HG03432 (cell line): ENCODE measurements at regions not wholly inside any gene's neighbourhood (a gene's known extent, or its start where the extent isn't known, plus 50 kb on each side); places are given as distances from the start of the nearest gene placed in this dataset.

Source experiments
- ATAC-seq: cut with Tn5 transposase; IDR thresholded peaks from one replicate; pipeline ENCODE4 v1.9.1; 2021; ENCODE audit warnings: mild to moderate bottlenecking, moderate library complexity; ENCODE audit not compliant: unreplicated experiment

DNA sequence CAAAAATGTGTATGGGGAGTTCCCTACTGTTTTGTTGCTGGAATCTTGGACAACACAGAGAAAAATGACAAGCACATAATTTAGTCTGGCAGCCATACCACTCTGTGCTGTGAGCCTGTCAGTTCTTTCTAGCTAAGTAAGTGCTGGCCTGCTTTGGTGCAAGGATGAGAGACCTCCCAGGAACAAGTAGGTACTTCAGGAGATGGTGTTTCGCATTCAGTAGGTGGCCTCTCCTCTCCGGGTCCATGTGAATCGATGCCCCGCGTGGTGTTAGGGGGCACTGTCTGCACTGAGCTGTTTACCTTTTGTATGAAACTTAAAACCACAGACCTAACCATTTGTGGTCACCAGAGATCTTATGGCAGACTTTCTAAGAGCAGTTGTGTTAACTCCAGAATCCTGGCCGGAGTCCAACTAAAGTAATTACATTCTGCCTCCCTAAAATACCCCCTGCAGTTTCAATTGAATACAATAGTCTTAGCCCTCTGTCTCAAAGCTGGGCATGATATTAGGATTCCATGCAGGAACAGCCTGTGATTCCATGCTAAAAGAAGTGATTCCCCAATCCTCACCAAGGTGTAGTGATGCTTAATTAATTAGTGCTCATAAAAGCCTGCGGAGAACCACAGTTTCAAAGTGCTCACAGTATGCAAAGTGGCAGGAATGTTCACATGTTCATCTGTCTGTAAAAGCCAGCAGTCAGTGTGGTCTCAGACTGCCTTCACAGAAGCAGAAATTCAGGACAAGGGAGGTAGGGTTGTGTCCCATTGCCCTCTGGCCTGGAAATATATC, 64.2 kb downstream of the LLPH start:
- ATAC-seq: peak; percentile 82

DNA sequence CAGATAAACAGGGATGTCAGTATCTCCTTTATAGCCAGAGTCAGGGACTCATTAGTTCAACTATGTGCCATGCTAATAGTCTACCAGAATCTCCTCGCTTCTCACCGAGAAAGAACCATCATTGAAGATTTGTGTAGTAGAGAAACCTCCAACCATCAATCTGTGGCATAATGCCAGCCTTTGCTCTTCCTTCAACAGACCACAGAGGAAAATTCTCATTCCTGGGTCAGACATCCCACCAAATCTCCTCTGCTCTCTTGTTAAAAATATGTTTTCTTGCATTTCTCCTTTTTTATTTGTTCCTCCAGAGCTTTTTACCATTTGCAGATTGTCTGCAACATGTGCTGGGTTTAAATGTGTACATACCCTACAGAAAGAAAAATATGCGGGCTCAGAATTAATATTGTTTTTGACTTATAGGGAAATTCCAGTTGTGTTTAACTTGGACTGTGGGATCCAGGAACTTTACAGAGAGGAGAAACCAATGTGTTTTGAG, 64.9 kb downstream of the LLPH start:
- peak; percentile 6 for ATAC-seq

DNA sequence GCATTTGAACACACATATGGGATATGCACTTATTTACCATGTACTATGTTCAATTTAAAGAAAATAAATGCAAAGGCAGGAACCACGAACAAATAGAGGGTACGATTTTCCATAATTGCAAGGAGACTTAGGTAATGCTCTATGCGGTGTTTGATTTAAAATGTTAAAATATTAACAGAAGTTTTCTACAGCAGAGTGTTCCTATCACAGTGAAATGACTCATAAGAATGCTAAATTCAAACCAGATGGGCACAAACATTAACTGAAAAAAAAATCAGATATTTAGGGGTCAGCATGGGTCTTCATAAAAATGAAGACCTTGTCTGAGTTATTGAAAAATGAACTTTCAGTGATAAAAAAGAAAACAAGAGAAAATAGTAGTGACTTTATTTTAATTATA, 65.4 kb downstream of the LLPH start:
- no peak for ATAC-seq

DNA sequence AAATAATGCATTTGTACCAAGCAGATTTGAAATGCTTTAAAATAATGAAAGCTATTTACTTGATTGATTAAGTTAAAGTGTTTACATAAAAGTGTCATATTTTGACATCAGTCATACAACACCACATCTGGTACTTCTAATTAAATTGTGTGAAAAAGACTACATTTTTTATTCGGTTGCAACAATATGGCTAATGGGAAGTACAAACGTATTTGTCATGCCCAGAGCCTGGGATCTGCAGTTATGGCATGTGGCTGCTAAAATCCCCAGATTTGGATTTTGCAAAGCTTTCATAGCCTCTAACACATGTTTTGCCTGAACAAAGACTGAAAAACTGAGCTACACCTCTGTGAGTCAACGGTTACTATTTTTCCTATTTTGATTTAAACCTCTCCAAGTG, 66.6 kb downstream of the LLPH start:
- ATAC-seq: no peak

DNA sequence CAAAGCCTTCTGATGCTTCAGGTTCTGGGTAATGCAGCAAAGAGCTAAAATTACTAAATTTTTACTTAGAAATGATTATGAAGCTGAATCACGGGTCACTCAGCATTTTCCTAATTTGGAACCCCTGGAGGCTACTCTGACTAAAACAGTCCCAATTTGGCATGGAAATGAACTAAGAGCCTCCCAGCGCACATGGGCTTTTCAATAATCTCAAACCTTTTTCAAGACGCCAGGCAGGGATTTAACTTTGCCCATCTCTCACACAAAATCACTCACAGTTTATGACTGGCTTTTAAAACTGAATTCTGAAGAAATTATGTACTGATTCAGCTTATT, 68.3 kb downstream of the LLPH start:
- ATAC-seq: no peak

DNA sequence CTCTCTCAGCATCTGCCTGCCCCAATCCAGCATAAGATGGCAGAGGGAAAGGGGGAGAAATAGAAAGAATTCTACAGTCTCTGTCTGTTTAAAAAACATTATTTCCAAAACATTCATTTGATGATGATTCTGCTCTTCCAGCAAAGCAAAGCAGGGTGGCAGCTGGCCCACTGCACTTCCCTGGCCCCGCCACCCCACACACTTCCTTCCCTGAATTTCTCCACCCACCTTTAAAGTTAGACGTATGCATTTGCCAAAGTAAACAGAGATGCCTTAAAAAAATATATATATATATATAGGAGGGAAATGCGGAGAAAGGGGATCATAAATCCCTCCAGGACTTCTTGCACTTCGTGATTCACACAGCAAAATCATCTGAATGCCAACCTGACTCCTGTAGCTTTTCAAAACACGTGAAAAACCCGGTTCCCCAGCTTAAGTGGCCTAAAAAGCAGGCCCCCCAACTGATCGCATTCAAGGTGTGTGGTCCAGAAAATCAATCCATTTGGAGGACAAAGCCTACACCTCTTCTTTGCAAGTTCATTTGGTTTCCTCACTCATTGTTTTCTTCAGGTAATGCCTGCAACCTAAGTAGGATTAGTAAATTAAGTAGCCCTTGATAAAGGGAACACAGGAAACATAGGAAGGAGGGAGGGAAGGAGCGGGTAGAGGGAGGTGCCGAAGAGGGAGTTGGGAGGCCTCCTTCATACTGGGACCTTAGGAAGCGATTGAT, 68.8 kb downstream of the LLPH start:
- no peak for ATAC-seq

DNA sequence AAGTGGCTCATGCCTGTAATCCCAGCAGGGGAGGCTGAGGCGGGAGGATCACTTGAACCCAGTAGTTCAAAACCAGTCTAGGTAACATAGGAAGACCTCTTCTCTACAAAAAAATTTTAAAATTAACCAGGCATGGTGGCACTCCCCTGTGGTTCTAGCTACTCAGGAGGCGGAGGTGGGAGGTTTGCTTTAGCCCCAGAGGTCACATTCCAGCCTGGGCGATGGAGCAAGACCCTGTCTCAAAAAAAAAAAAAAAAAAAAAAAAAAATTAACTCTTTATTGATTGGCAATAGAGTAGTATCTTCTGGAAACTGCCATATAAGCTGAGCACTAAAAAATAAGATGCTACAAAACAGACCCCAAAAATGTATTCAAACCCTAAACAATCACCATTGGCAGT, 69.5 kb downstream of the LLPH start:
- no peak for ATAC-seq

DNA sequence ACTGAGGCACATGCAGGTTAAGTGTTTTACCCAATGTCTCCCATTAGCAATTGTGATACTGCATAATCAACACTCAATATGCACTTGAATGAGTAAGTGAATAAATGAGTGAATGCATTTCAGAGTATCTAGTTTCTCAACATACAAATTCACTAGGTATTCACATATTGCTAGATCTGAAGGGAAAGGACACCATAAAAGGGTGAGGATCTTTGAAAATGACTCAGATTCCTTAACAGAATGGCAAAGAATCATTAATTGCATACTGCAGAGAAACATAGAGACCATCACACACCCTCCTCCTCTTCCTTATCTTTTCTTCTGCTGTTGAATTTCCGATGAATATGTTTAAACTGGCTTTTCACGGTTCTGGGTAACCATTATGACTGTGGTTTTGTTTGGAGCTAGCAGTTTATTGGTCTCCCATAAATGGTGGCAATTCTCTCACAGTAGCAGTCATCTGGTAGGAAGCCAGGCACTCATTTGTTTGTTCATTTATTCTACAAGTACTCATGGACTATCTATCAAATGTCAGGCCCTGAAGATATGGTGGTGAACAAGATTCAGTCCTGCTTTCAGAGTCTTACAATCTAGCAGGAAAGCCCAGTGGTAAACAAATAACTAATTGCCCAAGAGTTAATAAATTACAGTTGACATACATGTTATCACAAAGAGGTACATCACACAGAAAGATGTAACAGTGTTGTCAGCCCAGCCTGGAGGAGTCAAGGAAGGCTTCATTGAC, 70.2 kb downstream of the LLPH start:
- no peak for ATAC-seq

DNA sequence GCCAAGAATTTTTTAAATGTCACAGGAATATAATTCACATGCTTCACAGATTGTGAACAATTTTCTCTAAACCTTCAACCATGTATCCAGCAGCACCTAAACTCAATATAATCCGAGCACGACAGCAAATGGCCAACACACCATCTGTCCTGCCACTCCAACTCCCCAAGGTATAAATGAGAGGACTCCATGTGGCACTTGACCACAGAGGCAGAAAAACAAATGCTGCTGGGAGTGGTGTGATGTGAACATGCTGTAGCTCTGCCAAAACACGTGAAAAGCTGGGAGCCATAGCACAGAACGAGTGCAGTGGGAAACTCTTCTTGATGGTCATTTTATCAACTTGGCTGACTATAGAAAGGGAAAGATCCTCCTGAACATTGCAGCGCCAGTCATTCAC, 70.9 kb downstream of the LLPH start:
- ATAC-seq: no peak

DNA sequence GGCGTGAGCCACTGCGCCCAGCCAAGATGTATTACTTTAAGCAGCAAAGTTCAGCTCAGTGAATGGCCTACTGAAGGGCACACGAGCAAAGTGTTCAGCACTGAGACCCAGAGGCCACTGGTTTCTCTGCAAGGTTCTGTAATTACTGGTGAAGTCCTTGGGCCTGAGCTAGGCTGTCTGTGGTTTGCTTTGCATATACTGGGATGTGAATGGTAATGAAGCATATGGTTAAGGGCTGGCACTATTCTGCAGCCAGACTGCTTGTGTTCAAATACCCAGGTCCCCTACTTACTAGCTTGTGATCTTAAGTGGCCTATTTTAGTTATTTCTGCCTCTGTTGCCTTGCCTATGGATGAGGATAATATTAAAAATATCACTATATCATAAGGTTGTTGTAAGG, 72.0 kb downstream of the LLPH start:
- peak; percentile 40 for ATAC-seq

DNA sequence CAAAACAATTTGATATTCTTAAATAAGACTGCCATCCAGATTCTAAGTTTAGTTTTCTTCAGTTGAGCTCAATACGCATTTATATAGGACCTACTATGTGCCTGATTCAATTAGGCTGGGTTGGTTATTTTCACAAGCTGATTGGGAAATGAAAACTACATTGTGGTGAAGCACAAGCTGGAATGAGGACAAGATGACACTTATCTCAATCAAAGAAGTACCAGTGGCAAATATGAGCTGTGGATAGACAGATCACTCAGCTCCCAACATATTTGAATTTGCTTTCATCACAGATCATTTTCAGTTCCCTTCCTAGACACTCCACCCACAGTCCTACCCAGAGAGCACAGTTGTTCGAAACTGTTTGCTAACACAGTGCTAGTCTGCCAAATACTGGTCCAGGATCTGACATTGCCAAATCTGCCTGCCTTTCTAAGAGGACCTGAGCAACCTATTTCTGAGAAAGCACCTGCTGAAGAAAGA, 74.7 kb downstream of the LLPH start:
- ATAC-seq: peak; percentile 89

DNA sequence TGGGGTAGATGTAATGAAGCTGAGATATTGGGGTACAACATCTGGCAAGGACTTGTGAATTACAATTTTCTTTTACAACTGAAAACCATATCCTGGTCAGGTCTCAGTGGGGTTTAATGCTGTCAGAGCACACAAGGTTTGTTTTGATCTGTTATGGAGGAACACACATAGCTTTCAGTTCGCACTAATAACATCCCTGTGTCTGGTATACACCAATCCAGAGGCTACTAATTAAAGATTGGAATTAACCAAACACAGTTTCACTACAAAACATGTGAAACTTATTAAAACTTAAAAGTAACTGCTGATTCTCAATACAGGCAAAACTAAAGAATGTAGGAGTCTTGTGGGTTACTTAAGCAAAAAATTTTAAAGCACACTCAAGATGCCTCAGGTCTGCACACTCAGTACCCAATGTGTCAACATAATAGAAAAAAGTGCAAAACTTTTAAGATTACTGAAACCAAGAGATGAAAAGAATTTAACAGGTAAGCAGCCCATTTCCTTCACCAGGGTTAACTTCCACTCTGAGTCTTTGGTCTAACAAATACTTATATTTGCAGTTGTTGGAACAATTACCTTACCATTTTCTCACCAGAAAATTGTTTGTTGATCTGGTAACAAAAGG, 77.4 kb downstream of the LLPH start:
- no peak for ATAC-seq

DNA sequence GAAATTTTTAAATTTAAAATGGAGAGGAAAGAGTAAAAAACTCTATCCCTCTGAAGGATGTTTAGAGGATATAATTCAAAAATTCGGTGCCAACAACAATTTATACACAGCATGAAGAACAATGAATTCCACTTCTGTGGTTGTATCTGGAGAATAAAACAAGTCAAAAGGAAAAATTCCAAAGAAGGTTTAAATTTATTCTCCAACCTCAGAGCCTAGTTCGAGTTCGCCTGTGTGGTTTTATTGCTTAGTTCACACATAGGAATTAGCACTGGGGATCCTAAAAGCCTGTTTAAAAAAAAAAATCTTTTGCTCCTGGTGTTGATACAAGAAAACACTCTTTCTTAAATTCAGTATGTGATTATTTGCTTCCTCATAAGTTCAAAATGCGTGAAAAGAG, 79.2 kb downstream of the LLPH start:
- no peak for ATAC-seq

DNA sequence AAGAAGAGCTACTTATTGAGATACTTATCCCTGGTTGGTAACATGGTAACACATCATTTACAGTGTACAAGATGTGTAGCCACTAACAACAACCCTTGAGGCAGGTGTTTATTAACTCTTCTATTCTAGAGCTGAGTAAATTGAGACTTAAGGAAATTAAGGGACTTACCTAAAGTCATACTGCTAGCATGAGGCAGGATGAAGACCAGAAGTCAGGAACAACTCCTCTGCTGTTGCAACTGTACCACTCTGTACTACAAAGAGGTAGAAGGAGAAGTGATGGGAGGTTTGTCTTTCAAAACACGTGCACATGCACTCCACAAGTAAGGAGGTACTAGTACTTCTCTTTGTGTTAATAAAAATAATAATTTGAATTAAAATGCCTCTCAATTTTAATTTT, 79.9 kb downstream of the LLPH start:
- peak; percentile 42 for ATAC-seq

DNA sequence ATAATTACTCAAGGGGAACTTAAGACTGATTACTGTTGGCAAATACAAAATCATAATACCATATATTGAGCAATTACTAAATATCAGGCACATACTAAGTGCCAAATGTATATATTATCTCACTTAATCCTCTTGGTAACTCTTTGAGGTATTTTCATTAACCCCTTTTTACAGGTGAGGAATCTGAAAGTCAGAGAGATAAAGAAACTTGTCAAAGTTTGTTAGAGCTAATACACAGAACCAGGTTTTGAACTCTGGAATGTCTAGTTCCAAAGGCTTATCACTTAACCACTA, 80.3 kb downstream of the LLPH start:
- ATAC-seq: no peak

DNA sequence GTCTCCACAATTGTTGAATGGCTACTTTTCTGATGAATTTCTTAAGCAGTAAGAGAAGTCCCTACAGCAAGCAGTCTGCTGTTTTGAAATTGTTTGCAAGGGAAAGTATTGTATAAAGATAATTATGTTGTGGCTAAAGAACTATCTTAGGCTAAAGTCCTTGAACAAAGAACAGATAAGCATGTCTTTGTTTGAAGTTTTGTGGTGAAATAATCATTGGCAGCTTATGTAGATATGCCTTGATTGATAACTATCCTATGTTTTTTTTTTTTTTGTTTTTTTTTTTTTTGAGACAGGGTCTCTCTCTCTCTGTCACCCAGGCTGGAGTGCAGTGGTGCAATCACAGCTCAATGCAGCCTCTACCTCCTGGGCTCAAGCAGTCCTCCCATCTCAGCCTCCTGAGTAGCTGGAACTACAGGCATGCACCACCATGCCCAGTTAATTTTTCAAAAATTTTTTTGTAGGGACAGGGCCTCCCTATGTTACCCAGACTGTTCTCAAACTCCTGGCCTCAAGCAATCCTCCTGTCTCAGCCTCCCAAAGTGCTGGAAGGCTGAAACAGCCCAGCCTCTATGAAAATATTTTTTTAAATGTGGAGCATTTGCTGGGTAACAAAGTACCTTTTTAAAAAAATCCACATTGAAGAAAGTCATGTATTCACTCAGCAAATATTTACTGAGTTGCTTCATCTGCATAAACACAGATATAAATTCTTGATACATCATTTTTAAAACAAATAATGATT, 80.8 kb downstream of the LLPH start:
- no peak for ATAC-seq

DNA sequence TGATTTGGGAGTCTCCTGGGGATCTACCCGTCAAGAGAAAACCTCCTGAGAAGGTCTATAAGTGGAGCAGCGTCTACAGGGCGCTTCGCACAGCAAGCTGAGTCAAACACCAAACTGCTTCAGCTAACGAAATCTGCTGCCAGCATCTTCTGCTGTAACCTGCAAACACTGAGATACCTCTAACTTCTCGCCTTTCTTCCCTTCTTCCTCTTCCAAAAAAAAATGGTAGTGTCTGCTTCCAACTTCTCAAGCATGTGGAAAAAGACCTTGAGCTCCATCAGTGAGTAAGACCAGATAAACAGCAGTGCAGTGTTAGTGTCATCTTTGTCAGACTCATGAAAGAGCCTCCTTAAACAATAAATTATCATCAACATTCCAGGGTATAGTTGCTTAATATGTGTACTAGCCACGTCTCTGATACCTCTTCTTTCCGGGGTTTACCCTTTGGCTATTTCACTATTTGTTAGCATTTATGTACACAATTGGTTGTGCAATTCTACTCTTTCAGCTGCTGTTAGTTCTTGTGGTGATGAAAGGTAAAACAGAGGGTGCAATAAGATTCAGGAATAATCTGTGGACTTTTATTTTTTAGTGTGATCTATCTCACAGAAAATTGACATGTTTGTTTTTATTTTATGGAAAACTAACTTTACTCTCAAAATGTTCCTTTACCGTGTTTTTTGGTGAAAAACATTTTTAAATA, 81.6 kb downstream of the LLPH start:
- no peak for ATAC-seq

DNA sequence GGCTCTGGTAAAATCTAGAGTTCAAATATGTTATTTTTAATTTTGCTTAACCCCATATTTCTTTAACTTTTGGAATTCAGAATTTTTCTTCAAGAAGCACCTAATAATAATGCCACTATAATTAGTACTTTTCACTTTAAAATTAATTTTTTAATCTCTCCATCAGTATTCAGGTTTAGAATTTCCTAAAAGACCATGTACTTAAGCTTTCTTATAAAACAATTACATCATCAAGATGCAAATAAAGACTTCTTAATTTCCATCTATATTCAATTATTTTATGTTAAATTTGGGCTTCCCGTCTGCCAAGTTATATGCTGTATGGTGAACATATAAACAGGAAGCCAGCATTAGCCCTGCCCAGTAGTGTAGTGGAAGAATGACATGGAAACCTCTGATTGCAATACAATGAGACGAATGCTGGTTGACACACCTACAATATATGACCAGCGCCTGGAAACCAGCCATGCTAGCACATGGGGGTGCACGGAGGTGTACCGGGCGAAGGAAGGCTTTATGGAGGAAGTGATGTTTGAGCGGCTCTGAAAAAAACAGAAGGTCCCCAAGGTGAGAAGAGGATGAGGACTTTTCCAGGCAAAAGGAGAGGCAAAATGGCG, 82.2 kb downstream of the LLPH start:
- ATAC-seq: no peak

DNA sequence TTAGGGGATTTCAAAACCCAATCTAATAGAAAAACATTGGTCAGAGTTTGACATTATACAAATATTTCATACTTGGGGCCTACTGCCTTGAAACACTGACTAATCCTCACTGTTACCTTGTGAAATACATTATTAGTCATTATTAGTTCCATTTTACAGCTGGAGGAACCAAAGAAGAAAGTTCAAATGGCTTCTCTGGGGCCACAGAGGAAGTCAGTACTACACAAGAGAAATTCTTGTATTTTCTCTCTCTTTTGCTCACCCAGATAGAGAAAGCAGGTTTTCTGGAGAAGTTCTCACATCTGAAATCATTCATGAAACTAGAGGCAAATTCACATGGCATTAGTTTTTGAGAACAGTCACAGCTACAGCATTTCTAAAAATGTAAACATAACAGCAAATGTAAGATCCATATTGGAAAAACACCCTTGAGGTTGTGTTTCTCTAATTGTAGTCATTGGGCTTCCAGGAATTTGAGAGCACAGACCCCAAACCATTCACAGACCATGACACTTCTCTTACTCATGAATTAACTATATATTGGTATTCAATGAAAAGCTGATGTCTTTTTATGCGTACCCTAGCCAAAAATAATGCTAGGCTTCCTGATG, 83.0 kb downstream of the LLPH start:
- ATAC-seq: peak; percentile 95
